ENCODE measurements at regions not wholly inside any gene's neighbourhood (a gene's known extent, or its start where the extent isn't known, plus 50 kb on each side); places are given as distances from the start of the nearest gene placed in this dataset.

GRCh38 chrX:150202641-150203247, 160.4 kb upstream of the MAMLD1 start (continued):
- TF ChIP-seq, protein P1, sequence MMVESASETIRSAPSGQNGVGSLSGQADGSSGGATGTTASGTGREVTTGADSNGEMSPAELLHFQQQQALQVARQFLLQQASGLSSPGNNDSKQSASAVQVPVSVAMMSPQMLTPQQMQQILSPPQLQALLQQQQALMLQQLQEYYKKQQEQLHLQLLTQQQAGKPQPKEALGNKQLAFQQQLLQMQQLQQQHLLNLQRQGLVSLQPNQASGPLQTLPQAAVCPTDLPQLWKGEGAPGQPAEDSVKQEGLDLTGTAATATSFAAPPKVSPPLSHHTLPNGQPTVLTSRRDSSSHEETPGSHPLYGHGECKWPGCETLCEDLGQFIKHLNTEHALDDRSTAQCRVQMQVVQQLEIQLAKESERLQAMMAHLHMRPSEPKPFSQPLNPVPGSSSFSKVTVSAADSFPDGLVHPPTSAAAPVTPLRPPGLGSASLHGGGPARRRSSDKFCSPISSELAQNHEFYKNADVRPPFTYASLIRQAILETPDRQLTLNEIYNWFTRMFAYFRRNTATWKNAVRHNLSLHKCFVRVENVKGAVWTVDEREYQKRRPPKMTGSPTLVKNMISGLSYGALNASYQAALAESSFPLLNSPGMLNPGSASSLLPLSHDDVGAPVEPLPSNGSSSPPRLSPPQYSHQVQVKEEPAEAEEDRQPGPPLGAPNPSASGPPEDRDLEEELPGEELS (CRISPR knock-in tag; IDR thresholded peaks at IDR 0.05; ENCODE audit: borderline replicate concordance) = no peak
- TF ChIP-seq, protein P2, sequence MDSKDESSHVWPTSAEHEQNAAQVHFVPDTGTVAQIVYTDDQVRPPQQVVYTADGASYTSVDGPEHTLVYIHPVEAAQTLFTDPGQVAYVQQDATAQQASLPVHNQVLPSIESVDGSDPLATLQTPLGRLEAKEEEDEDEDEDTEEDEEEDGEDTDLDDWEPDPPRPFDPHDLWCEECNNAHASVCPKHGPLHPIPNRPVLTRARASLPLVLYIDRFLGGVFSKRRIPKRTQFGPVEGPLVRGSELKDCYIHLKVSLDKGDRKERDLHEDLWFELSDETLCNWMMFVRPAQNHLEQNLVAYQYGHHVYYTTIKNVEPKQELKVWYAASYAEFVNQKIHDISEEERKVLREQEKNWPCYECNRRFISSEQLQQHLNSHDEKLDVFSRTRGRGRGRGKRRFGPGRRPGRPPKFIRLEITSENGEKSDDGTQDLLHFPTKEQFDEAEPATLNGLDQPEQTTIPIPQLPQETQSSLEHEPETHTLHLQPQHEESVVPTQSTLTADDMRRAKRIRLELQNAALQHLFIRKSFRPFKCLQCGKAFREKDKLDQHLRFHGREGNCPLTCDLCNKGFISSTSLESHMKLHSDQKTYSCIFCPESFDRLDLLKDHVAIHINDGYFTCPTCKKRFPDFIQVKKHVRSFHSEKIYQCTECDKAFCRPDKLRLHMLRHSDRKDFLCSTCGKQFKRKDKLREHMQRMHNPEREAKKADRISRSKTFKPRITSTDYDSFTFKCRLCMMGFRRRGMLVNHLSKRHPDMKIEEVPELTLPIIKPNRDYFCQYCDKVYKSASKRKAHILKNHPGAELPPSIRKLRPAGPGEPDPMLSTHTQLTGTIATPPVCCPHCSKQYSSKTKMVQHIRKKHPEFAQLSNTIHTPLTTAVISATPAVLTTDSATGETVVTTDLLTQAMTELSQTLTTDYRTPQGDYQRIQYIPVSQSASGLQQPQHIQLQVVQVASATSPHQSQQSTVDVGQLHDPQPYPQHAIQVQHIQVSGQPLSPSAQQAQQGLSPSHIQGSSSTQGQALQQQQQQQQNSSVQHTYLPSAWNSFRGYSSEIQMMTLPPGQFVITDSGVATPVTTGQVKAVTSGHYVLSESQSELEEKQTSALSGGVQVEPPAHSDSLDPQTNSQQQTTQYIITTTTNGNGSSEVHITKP (IDR thresholded peaks at IDR 0.05; ENCODE audit: partially characterized antibody) = no peak

- no peaks in the 10 kb centered on the region; a peak in 2 of 5 replicates for H3K27me3 ChIP-seq (ENCODE audit: control insufficient read depth in 2 of 2, insufficient read depth in 2 of 2, low read length in 2 of 2)
- WGBS (ENCODE audit: insufficient coverage, low coverage, missing lambda C conversion rate) = 0% methylated on average over 2 of the region's 2 CpGs
- no peaks in the 10 kb centered on the region for H3K9me1 ChIP-seq (ENCODE audit: control insufficient read depth, insufficient read depth, low read length)
- no peak for DNase-seq (ENCODE audit: extremely low read depth in 1 of 4, low spot score in 3 of 4)
- FAIRE-seq = no peak
- H3K9ac ChIP-seq (ENCODE audit: insufficient read depth in 1 of 2, low read depth in 2 of 2, low read length in 2 of 2) = no peak overlapping the region
- H3K9me3 ChIP-seq (replicated peaks; ENCODE audit: control insufficient read depth, insufficient read depth, low read depth, low read length) = no peaks in the 10 kb centered on the region
- no peak overlapping the region for H3K4me2 ChIP-seq (ENCODE audit: insufficient read depth, low read length)
- H3K79me2 ChIP-seq (ENCODE audit: control insufficient read depth, insufficient read depth, low read length) = no peaks in the 10 kb centered on the region
- CTCF ChIA-PET (ENCODE audit: low intra/inter-chr PET ratio) = no interaction called here
- POLR2A ChIA-PET = no interaction called here
- intact Hi-C loops (cut with micrococcal nuclease) (loop anchor here (10.0 kb wide), 1 partner anchor 248 kb away; no protein-coding TSS in a partner anchor), in situ Hi-C loops (cut with MboI) (no loop called here)
- H3K4me3 ChIP-seq = no peak overlapping the region
- ATAC-seq = no peak
- H4K20me1 ChIP-seq (replicated peaks; ENCODE audit: control insufficient read depth, insufficient read depth, low read length) = no peaks in the 10 kb centered on the region; the same call in 1 of the 2 replicates
- H3K27ac ChIP-seq (ENCODE audit: extremely low read depth, low read depth, low read length) = no peak overlapping the region
- no TSS peak for BruUV-seq (replicated peaks)
- no peaks in the 10 kb centered on the region for H3K4me1 ChIP-seq (replicated peaks in 1 of 2; ENCODE audit: control insufficient read depth in 2 of 2, insufficient read depth in 2 of 2, low read length in 2 of 2)
- H3K36me3 ChIP-seq (ENCODE audit: control insufficient read depth, insufficient read depth, low read length) = no peaks in the 10 kb centered on the region
- H2AFZ ChIP-seq (ENCODE audit: low read depth, low read length) = no peak overlapping the region
- TF ChIP-seq SMAD4 (CRISPR knock-in tag; conservative IDR thresholded peaks at IDR 0.05) = no peak
- TF ChIP-seq PTBP1 (IDR thresholded peaks at IDR 0.05; ENCODE audit: low read depth, low read length) = no peak
- no peak for TF ChIP-seq POLR2AphosphoS5 (IDR thresholded peaks at IDR 0.05; ENCODE audit: control insufficient read depth, insufficient read depth, low read depth, low read length)
- no peak for TF ChIP-seq E2F4 (CRISPR knock-in tag; IDR thresholded peaks at IDR 0.05; ENCODE audit: low read depth)
- no peak for TF ChIP-seq SAFB (IDR thresholded peaks at IDR 0.05; ENCODE audit: borderline replicate concordance, low read depth, low read length)
- no peak for TF ChIP-seq L3MBTL2 (IDR thresholded peaks at IDR 0.05)
- TF ChIP-seq ATF2 (CRISPR knock-in tag; IDR thresholded peaks at IDR 0.05) = no peak
- no peak for TF ChIP-seq HDAC1 (IDR thresholded peaks at IDR 0.05)
- TF ChIP-seq CC2D1A (IDR thresholded peaks at IDR 0.05) = no peak
- no peak for TF ChIP-seq DDX20 (tag; IDR thresholded peaks at IDR 0.05; ENCODE audit: low read depth)
- TF ChIP-seq DIDO1 (tag; IDR thresholded peaks at IDR 0.05; ENCODE audit: low read depth) = no peak
Observed at GRCh38 chrX:150203248-150203645, 159.9 kb upstream of the MAMLD1 start.

Measured in K562 (cell line).